Activated effector memory CD4-positive, alpha-beta T cell treated with Interleukin-2 at 50 U/mL for 16 hours (primary cell): ENCODE measurements at regions not wholly inside any gene's neighbourhood (a gene's known extent, or its start where the extent isn't known, plus 50 kb on each side); places are given as distances from the start of the nearest gene placed in this dataset.

Experiments used
- DNase-seq: peaks from one replicate; pipeline ENCODE4 v3.0.0-alpha.2; 2020

DNA sequence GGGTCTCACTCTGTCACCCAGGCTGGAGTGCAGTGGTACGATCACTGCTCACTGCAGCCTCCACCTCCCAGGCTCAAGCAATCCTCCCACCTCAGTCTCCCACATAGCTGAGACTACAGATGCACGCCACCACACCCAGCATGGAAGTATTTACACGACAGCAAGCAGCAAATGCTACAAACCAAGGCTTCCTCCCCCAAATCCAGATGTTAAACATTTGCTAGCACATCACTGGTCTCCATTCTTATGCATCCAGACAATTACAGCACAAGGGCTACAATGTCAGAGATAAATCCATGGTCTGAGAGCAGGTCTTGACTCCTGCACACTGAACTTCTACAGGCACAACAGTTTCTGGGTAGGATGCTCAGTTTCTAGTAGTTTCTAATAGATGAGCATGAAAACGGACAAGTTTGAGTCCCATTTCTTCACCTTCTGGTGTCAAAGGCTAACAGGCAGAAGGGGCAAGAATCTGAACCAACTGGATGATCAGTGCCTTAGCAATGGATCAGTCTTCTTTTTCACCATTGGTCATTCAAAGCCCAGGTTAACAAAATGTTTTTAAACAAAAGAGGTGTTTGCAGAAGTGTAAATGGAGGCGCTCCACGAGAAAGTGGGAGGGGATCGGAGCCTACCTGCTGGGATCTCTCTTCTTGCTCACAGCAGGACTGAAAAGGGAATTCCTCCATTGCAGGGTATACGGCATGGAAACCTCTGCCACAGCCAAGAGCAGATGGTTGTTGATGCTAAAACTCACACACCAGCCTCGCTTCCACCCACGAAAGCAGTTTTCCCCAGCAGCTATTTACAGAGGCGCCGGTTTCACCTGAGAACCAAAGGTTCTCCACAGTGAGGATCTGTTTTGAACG is 135.0 kb upstream of the ARL4C start:
- DNase-seq: no peak

- DNase-seq: no peak
Observed at GRCh38 chr2:234630801-234631261, 133.9 kb upstream of the ARL4C start.

- DNase-seq: no peak
Observed at GRCh38 chr2:234629596-234629995, 132.7 kb upstream of the ARL4C start.

DNA sequence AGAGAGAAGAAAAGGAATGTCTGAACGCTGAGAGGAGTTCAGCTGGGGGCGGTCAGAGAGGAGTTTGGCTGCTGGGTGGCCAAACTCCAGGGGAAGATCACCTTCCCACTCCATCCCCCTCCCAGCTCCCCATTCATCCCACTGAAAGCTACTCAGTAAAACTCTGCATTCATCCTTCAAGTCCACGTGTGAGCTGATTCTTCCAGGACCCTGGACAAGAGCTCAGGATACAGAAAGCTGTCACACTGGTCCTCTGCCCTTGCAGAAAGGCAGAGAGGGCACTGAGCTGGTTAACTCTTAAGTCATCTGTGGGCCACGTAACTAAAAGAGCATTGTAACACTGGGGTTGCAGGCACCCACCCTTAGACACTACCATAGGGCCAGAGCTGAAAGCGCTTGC is 132.1 kb upstream of the ARL4C start:
- DNase-seq: no peak

GRCh38 chr2:234627308-234627707 is 130.4 kb upstream of the ARL4C start:
- DNase-seq: no peak

- DNase-seq: no peak
Observed at GRCh38 chr2:234626566-234627130, 129.8 kb upstream of the ARL4C start.

GRCh38 chr2:234625626-234626250 is 128.9 kb upstream of the ARL4C start:
- no peak for DNase-seq

- no peak for DNase-seq
Observed at GRCh38 chr2:234623521-234623991, 126.7 kb upstream of the ARL4C start.

- DNase-seq: no peak
Observed at GRCh38 chr2:234621120-234621519, 124.2 kb upstream of the ARL4C start.

- DNase-seq: no peak
Observed at GRCh38 chr2:234620018-234620417, 123.1 kb upstream of the ARL4C start.

DNA sequence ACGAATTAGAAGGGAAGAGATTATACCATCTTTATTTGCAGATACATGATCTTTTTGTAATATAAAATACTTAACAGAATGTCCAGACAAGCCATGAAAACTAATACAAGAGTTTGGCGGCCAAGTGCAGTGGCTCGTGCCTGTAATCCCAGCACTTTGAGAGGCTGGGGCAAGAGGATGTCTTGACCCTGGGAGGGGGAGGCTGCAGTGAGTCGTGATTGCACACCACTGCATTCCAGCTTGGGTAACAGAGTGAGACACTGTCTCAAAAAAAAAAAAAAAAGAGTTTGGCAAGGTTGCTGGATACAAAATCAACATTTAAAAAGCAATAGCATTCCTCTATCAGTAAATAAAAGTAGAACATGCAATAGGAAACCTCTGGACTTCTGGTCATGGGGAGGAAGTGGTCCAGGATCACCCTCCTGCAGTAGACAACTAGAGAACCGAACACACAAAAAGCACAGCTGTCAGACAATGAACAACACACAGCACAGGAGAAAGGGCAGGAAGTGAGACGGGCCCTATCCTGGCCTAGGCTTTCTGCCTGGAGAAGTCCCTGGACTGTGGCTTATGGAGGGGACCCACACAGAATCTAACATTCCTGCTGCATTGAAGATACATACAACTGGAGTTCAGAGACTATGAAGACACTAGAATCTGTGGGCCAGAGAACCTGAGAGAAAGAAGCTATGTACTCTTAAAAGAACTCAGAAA is 118.9 kb upstream of the ARL4C start:
- no peak for DNase-seq

DNA sequence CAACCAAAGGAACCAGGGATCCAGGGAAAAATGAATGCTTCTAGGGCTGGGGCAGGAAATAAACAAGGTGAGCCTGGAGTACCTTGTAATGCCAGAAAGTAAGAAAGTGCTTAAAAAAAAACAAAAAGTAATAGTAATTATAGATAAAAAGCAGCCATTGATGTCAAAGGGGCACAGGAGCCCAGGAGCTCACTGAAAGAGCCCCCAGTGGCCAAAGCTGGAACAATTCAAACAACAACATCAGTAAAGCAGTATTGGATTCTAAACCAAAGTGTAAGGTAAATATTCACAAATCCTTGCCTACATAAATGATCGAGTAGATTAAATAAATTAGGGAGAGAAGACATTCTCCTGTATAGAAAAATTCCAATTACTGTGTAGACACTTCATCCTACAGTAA is 114.3 kb upstream of the ARL4C start:
- DNase-seq: no peak

DNA sequence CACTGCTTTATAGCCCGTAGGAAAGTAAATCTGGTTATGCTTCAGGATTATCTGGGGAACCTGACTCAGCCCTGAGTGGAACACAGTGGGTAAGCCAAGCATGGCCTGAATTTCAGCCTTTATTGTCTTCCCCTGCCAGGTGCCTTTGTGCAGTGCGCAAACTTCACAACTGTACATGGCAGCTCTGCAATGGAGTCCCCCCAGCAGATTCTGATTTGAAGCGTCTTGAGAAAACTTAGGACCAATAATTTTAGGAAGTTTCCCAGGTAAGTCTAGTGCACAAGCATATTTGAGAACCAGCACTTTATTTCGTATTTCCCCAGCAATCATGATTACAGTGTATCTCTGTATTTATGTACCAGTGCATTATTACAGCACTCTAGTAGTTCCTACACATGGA is 112.1 kb upstream of the ARL4C start:
- DNase-seq: no peak

DNA sequence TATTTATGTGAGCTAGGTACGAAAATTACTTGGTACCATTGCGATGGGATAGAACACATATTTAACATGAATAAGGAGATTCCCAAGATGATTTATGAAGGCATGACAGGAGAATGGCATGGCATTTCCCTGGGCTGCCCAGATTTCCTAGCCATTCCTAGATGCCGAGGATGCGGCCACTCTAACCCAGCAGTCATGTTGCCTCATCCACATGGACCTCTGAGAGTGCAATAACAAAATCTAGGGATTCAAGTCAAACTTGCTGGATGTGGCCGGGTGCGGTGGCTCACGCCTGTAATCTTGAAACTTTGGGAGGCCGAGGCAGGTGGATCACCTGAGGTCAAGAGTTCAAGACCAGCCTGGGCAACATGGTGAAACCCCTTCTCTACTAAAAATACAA is 110.8 kb upstream of the ARL4C start:
- no peak for DNase-seq

- DNase-seq: no peak
Observed at GRCh38 chr2:234606896-234607295, 110.0 kb upstream of the ARL4C start.

DNA sequence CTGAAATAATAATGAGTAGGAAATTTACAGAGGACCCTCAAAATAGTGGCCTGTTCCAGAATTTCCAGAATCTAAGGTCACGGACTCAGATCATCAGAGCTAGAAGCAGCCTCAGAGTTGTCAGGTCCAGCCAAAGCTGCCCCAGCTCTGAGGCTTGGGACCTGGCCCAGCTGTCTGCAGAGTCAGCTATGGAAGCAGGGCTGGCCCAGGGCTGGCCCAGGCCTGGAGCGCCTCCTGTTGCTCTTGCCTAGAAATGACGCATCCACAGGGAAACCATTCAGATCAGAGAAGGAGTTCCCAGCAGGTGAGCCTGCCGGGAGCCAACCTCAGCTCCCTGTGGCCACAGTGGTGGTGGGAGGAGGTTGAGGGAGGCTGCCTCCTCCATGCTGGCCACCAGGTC is 106.7 kb upstream of the ARL4C start:
- no peak for DNase-seq

DNA sequence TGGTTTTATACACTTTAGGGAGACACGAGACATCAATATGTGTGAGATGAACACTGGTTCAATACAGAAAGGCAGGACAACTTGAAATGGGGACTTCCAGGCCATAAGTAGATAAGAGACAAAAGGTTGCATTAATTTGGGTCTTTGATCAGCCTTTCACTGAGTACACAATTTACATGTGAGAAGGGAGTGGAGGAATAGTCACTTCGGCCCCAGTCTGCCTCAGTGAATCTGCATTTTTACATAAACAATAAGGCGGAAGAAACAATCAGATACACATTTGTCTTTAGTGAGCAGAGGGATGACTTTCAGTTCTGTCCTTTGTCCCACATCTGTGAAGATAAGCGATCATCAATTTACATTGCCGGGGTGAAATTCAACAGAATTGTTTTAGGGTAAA is 104.3 kb upstream of the ARL4C start:
- no peak for DNase-seq

- DNase-seq: no peak
Observed at GRCh38 chr2:234597576-234597861, 100.6 kb upstream of the ARL4C start.

DNA sequence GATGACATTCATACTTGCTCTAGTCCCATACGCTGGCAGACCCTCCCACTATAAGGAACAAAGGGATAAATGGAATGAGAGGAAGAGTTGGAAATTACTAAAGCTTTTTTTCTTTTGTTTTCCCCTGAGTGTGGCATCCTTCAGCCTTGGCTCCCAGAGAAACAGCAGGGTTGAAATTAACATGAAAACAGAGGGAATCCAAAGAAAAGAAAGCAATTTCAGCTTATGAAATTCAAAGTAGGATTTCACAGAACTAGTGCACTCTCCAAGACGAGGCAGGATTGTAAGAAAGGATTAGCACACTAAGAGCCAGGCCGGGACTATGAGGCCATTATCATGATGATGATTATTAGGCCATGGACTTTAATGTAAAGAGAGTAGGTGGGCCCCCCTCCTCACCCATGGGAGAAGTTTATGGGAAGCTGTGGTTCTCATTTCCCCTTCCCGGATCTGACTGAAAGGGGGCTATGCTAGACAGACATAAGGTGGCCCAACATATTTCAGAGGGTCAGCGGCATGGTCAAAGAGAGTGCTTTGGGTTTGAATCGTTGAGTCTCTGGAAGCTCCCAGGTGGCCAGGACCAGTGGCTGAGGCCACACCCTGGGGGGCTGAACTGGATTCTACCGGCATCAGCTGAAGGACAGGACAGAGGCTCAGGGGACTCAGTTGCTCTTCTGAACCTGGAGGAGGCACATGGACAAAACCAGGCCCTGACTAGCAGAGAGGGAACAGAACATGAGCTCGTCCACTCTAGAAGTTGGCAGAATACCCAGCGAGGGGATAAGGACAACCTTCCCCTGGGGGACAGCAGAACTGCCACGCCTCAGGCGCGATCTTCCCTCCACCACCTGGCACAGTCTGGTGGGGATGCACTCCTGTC is 100.1 kb upstream of the ARL4C start:
- no peak for DNase-seq

DNA sequence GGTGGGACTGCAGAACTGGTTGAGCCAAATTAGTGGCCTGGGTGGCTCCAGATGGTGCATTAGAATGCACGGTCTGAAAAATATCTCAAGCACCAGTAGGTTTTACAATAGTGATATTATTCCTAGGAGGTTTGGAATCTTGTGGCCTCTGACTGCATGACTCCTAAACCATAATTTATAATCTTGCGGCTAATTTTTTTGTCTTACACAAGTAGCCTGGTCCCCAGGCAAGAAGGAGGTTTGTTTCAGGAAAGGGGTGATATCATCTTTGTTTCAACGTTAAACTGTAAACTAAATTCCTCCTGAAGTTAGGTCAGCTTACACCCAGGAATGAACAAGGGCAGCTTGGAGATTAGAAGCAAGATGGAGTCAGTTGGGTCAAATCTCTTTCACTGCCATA is 98.9 kb upstream of the ARL4C start:
- DNase-seq: no peak

GRCh38 chr2:234594715-234595114 is 97.8 kb upstream of the ARL4C start:
- no peak for DNase-seq

DNA sequence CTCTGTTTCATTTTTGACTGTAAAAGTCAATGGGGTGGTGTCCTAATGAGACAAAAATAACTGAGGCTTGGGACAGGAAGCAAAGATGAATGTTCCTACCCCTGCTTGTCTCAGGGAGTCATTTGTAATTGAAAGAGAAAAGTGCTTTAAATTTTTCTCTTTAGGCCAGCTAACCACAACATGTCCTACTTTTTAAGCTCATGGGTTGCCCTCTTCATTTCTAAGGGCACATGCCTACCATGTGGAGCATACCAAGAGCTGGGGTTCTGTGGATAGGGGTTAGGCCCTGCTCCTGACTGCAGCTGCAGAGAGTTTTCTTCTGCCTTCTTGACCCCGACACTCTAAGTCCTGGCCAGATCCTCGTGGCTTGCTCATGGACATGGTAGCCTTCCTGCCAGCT is 96.8 kb upstream of the ARL4C start:
- no peak for DNase-seq

GRCh38 chr2:234592541-234592940 is 95.7 kb upstream of the ARL4C start:
- no peak for DNase-seq
